HG02870 (cell line): ENCODE measurements at regions not wholly inside any gene's neighbourhood (a gene's known extent, or its start where the extent isn't known, plus 50 kb on each side); places are given as distances from the start of the nearest gene placed in this dataset.
A peak's percentile ranks its signal among the peaks of the same experiment; 100 is the strongest.

Source experiments
- ATAC-seq: cut with Tn5 transposase; IDR thresholded peaks from one replicate; pipeline ENCODE4 v1.9.1; 2021; ENCODE audit warnings: mild to moderate bottlenecking, moderate library complexity; ENCODE audit not compliant: unreplicated experiment

DNA sequence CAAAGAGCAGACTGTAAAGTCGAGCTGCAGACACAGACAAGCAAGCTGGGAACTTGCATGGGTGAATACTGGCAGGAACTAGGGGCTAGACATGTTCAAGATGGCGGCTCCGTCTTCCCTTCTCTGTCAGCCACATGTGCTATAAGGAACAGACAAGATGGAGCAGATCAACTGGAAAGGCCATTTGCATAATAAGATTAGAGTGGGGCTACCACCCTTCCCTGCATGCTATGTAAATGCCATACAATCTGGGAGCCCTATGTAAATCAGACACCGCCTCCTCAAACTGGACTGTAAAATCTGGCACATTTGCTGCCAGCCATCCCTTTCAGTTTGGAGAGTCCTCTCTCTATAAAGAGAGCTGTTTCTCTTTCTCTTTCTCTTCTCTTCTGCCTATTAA lies 640.1 kb upstream of the CDH8 start:
- ATAC-seq = no peak

DNA sequence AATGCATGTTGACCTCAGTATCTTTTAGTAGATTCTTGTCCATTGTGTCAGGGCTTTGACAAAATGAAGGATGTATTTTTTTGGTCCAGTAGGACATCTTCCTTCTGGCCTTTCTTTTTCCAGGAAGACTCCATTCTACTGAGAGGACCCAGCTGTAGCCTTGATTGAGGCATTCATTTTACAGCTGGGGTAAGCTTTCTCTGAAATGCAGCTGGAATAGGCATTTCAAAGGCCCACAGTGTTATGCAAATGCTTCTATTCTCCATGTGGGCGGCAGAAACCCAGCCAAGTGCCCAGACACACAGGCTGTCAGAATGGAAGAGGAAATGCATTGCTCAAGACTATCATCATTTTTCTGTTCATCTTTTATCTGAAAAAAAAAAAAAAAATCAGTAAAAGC lies 629.0 kb upstream of the CDH8 start:
- ATAC-seq = no peak

GRCh38 chr16:62664566-62664965 lies 628.3 kb upstream of the CDH8 start:
- ATAC-seq = no peak

GRCh38 chr16:62661435-62661834 lies 625.2 kb upstream of the CDH8 start:
- no peak for ATAC-seq

- ATAC-seq = no peak
Observed at GRCh38 chr16:62657116-62657515, 620.9 kb upstream of the CDH8 start.

DNA sequence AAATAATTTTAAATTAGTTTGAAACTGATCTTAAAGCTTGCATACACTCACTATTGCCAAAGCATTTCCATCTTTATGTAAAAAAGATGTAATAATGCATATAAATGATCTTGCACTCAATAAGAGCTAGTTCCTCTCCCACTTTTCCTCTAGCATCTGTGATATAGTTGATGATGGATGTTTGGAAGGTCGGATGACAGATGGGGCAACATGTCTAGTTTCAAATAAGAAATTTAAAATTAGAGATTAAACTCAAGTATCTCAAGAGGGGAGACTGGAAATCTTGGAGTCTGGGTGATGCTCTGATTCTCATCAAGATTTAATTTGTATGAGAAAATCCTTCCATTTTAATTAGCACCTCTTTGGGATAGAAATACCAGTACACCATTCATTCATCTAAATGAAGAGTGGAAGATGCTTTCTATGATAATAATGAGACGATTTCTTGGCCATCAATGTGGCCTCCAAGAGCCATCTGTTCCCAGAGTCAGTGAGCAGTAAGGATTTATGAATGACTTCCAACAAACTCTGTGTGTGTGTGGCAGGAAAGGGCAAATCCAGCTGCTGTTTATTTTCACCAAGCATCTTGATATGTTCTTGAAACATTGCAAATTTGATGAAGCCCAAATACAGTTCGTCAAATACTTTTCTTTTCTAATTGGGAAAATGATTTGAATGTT lies 616.3 kb upstream of the CDH8 start:
- no peak for ATAC-seq

DNA sequence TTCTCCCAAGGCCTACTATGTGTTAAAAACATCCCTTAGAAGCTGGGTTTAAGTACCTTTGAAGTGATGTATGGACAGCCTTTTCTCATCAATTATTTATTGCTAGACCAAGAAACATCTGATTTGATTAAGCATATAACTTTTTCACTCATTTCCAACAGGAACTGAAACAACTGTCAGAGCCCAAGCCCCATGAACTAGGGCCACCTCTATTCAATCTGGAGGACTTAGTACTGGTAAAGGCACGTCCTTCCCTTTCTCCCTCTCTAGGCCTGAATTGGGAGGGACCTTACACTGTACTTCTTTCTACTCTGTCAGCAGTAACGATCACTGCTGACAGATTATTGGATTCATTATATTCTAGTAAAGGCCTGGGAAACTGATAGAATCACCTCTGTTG lies 612.0 kb upstream of the CDH8 start:
- no peak for ATAC-seq

GRCh38 chr16:62644030-62644812 lies 608.0 kb upstream of the CDH8 start:
- ATAC-seq = no peak

DNA sequence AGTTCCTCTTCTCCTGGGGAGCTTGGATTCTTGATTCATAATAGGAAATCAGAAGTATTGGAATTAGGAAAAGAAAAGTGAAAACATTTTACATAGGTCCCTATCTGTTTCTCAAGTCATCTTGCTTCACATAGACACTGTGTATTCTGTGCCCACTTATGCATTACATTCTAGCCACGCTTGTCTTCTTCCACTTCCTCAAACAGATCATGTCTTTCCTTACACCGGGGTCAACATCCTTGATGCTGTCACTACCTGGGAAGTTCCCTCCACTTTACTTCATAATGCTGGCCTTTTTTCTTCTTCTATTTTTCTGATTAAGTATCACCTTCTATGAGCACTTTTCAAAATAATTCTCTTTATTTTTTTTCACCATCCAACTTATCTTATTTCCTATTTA lies 606.4 kb upstream of the CDH8 start:
- no peak for ATAC-seq

DNA sequence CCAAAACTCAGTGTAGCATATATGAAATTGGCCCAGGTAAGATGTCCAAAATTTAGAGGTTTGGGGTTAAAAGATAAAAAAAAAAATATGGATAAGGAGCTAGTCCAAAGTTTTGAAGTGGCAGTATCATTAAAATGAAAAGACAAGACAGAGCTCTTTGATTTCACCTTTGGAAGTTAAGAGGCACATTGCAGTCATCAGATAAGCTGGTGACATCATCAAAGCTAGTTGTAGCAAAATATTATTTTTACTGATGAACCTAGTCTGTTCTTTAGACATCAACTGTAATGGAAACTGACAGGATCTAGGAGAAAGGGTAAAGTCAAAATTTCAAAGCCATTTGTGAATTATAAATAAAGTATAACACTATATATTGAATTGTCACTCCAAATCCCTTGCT lies 603.7 kb upstream of the CDH8 start:
- ATAC-seq = no peak

GRCh38 chr16:62638964-62639870 lies 603.0 kb upstream of the CDH8 start:
- ATAC-seq = peak; percentile 90

DNA sequence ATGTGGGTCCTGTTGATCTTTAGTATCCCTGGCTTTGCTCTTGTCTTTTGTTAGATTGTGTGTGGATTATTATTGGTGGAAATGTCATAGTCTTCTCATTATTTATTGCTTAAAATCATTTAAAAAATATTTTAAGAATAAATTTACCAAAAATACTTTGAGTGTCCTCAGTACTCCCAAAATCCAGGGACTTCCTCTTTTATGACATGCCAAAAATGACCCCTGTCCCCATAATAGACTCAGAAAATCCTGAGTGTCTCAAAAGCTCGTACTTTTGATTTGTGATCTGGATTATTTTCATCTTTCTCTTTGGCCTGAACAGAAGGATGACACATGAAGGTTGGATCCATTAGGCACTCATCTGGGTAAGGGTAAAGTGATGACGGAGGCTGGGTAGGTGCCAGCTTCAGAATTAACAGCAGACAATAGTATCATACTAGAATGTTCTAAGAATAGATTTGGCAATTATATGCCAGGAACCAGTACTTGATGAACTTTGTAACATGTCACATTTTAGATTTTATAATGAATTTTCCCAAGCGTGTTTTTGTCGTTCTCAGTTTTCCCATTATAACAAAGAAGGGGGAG lies 602.2 kb upstream of the CDH8 start:
- no peak for ATAC-seq

GRCh38 chr16:62625326-62625725 lies 589.1 kb upstream of the CDH8 start:
- ATAC-seq = no peak

GRCh38 chr16:62620275-62620674 lies 584.0 kb upstream of the CDH8 start:
- no peak for ATAC-seq

DNA sequence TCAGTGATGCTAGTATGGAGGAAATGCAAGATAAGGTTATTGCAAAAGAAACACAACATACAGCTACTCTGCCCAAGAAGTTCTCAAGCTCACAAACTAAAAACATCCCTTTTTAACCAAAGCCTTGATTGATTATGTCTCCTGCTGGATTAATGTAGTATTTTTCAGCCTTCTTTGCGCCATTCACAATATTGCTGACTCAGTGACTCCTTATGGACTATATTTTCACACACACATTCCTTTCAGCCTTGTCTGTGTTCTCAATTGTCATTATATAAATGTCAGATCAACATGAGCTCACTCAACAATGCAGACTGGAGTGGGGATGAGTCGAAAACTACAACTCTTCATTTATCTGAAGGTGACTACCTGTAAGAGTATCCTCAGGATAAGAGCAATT lies 579.3 kb upstream of the CDH8 start:
- ATAC-seq = no peak

DNA sequence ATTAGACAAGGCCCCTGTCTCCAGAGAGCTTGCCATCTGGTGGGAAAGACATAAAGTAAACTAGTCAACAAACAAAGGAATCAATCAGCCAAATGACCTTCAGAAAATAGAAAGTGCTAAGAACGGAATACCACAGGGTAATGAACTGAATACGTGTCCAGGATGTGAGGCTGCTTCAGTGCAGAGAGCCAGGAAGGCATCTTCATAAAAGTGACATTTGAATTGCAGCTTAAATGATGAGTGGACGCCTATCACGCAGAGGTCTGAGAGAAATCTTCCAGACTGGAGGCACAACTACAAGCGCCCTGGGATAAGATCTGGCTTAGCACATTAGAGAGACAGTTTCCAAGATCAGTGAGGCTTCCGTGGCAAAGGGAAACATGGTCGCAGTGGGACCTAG lies 574.1 kb upstream of the CDH8 start:
- no peak for ATAC-seq

- ATAC-seq = no peak
Observed at GRCh38 chr16:62602790-62603189, 566.6 kb upstream of the CDH8 start.

GRCh38 chr16:62597875-62598274 lies 561.6 kb upstream of the CDH8 start:
- no peak for ATAC-seq

- ATAC-seq = no peak
Observed at GRCh38 chr16:62596584-62596983, 560.3 kb upstream of the CDH8 start.

GRCh38 chr16:62596125-62596524 lies 559.9 kb upstream of the CDH8 start:
- ATAC-seq = no peak
